HEK293 (cell line): ENCODE measurements at regions not wholly inside any gene's neighbourhood (a gene's known extent, or its start where the extent isn't known, plus 50 kb on each side); places are given as distances from the start of the nearest gene placed in this dataset.

Source experiments
- ATF2 ChIP-seq: fragments of 450-650 bp; formaldehyde crosslinking; IDR thresholded peaks from 2 replicates; pipeline ENCODE4 v1.5.1; 2016; ENCODE audit warnings: missing biosample characterization, missing genetic modification characterization, low read depth
- CTCF ChIP-seq: fragments of 450-650 bp; formaldehyde crosslinking; IDR thresholded peaks from 2 replicates; pipeline ENCODE4 v1.5.1; 2016; ENCODE audit warnings: missing biosample characterization, missing genetic modification characterization
- PBX3 ChIP-seq: sonication (generic); formaldehyde crosslinking; IDR thresholded peaks from 2 replicates; pipeline ENCODE4 v1.8.1; 2022; ENCODE audit warnings: mild to moderate bottlenecking, moderate library complexity, missing genetic modification reagents
- ZNF214 ChIP-seq: fragments of 450-650 bp; formaldehyde crosslinking; IDR thresholded peaks from 2 replicates; pipeline ENCODE4 v1.5.1; 2017; ENCODE audit warnings: missing biosample characterization, mild to moderate bottlenecking, missing genetic modification characterization, borderline replicate concordance

- TF ChIP-seq CTCF (tag by site-specific recombination) (no peak), ATF2 (tag by site-specific recombination) (no peak), ZNF214 (no peak), PBX3 (CRISPR knock-in tag) (no peak)
These were observed 425.3 kb downstream of the SPRY1 start for GRCh38 chr4:123821861-123822260.
